ENCODE measurements at regions not wholly inside any gene's neighbourhood (a gene's known extent, or its start where the extent isn't known, plus 50 kb on each side); places are given as distances from the start of the nearest gene placed in this dataset.
"Not testable (repeated sequence)": the region's sequence is repeated elsewhere in the genome, so short reads cannot be mapped to it uniquely, and the experiment has no call there.

GRCh38 chr2:37722971-37723370 is 51.5 kb upstream of the CDC42EP3 start:
- not testable (repeated sequence) for DNase-seq (ENCODE audit: extremely low read depth, low read depth)

- DNase-seq (ENCODE audit: extremely low read depth, low read depth) = no peak
- no peak for TF ChIP-seq CTCF (IDR thresholded peaks at IDR 0.05; ENCODE audit: low read depth, low read length)
These were observed 58.8 kb upstream of the CDC42EP3 start for GRCh38 chr2:37730037-37730818.

- not testable (repeated sequence) for DNase-seq (ENCODE audit: extremely low read depth, low read depth)
These were observed 61.0 kb upstream of the CDC42EP3 start for GRCh38 chr2:37732412-37732811.

- no peak for DNase-seq (ENCODE audit: extremely low read depth, low read depth)
These were observed 61.8 kb upstream of the CDC42EP3 start for GRCh38 chr2:37733251-37733650.

GRCh38 chr2:37733955-37734354 is 62.5 kb upstream of the CDC42EP3 start:
- not testable (repeated sequence) for DNase-seq (ENCODE audit: extremely low read depth, low read depth)

More at GRCh38 chr2:37733251-37733650, 61.8 kb upstream of the CDC42EP3 start:
- TF ChIP-seq CTCF (IDR thresholded peaks at IDR 0.05; ENCODE audit: low read depth, low read length) = no peak

- not testable (repeated sequence) for DNase-seq (ENCODE audit: extremely low read depth, low read depth)
These were observed 63.6 kb upstream of the CDC42EP3 start for GRCh38 chr2:37734891-37735523.

GRCh38 chr2:37735524-37735910 is 64.1 kb upstream of the CDC42EP3 start:
- DNase-seq (ENCODE audit: extremely low read depth, low read depth) = not testable (repeated sequence)

GRCh38 chr2:37737507-37737906 is 66.1 kb upstream of the CDC42EP3 start:
- no peak for DNase-seq (ENCODE audit: extremely low read depth, low read depth)
- TF ChIP-seq CTCF (IDR thresholded peaks at IDR 0.05; ENCODE audit: low read depth, low read length) = no peak

GRCh38 chr2:37738266-37738885 is 66.9 kb upstream of the CDC42EP3 start:
- no peak for TF ChIP-seq CTCF (IDR thresholded peaks at IDR 0.05; ENCODE audit: low read depth, low read length)
- no peak for DNase-seq (ENCODE audit: extremely low read depth, low read depth)

- DNase-seq (ENCODE audit: extremely low read depth, low read depth) = no peak
These were observed 67.7 kb upstream of the CDC42EP3 start for GRCh38 chr2:37739153-37739552.

More at GRCh38 chr2:37739153-37739552, 67.7 kb upstream of the CDC42EP3 start:
- TF ChIP-seq CTCF (IDR thresholded peaks at IDR 0.05; ENCODE audit: low read depth, low read length) = no peak

Data from AG09319 (cell line).